DND-41 (cell line): ENCODE measurements at regions not wholly inside any gene's neighbourhood (a gene's known extent, or its start where the extent isn't known, plus 50 kb on each side); places are given as distances from the start of the nearest gene placed in this dataset.

Experiments used
- ATAC-seq: fragments of 200-7000 bp; cut with Tn5 transposase; 3 replicates; pipeline ENCODE4 v1.9.1; 2021; ENCODE audit warnings: low read depth; ENCODE audit not compliant: insufficient read depth
- DNase-seq: peaks from one replicate; pipeline ENCODE4 v3.0.0-alpha.2; 2020
- H2AFZ ChIP-seq: 2 replicates; pipeline ENCODE4 v1.6.0; 2012; ENCODE audit warnings: low read depth, low read length
- H3K27ac ChIP-seq: 2 replicates; pipeline ENCODE4 v1.5.1; 2012; ENCODE audit warnings: low read length, inconsistent platforms
- H3K27me3 ChIP-seq: fragments of 200-600 bp; sonication (generic); 2 replicates; pipeline ENCODE4 v1.6.0; 2012; ENCODE audit warnings: low read length, mild to moderate bottlenecking, inconsistent platforms; ENCODE audit not compliant: insufficient read depth, poor library complexity
- H3K36me3 ChIP-seq: 2 replicates; pipeline ENCODE4 v1.5.1; 2012; ENCODE audit warnings: low read length, inconsistent platforms; ENCODE audit not compliant: insufficient read depth
- H3K4me1 ChIP-seq: 2 replicates; pipeline ENCODE4 v1.5.1; 2012; ENCODE audit warnings: mild to moderate bottlenecking, low read length; ENCODE audit not compliant: insufficient read depth
- H3K4me2 ChIP-seq: 2 replicates; pipeline ENCODE4 v1.6.0; 2012; ENCODE audit warnings: mild to moderate bottlenecking, moderate library complexity, low read length, inconsistent platforms; ENCODE audit not compliant: insufficient read depth
- H3K4me3 ChIP-seq, 2 experiments: fragments of 200-600 bp in 1 of 2; shearing (Covaris generic) in 1 of 2; 2 replicates each; pipeline ENCODE4 v1.5.1; 2012 to 2016; ENCODE audit warnings: inconsistent platforms in 2 of 2, low read length in 2 of 2, mild to moderate bottlenecking in 2 of 2, low read depth in 1 of 2, moderate library complexity in 1 of 2
- H3K79me2 ChIP-seq: 2 replicates; pipeline ENCODE4 v1.6.0; 2012; ENCODE audit warnings: low read length, inconsistent platforms; ENCODE audit not compliant: insufficient read depth
- H3K9ac ChIP-seq: 2 replicates; pipeline ENCODE4 v1.6.0; 2012; ENCODE audit warnings: low read depth, mild to moderate bottlenecking, inconsistent platforms, low read length, moderate library complexity
- H3K9me3 ChIP-seq: 2 replicates; pipeline ENCODE4 v1.5.1; 2012; ENCODE audit warnings: low read length, moderate library complexity, mild to moderate bottlenecking, inconsistent platforms; ENCODE audit not compliant: insufficient read depth, severe bottlenecking
- H4K20me1 ChIP-seq: 2 replicates; pipeline ENCODE4 v1.6.0; 2012; ENCODE audit warnings: low read length; ENCODE audit not compliant: insufficient read depth
- CTCF ChIP-seq: IDR thresholded peaks from 2 replicates; pipeline ENCODE4 v1.5.1; 2012; ENCODE audit warnings: borderline replicate concordance, low read length, moderate library complexity, mild to moderate bottlenecking; ENCODE audit not compliant: poor library complexity, severe bottlenecking; ENCODE audit errors: extremely low read depth
- EZH2 ChIP-seq: IDR thresholded peaks from 3 replicates; pipeline ENCODE4 v1.6.1; 2012; ENCODE audit warnings: borderline replicate concordance, low read depth, mild to moderate bottlenecking, moderate library complexity, low read length, inconsistent platforms; ENCODE audit not compliant: severe bottlenecking

- no peak for TF ChIP-seq EZH2
- no peak for TF ChIP-seq CTCF
- no peaks in the 10 kb centered on the region for H3K27me3 ChIP-seq
- H3K9ac ChIP-seq, result no peak overlapping the region
- no peaks in the 10 kb centered on the region for H3K79me2 ChIP-seq
- H2AFZ ChIP-seq, result no peak overlapping the region
- no peak overlapping the region for H3K27ac ChIP-seq
- H3K4me2 ChIP-seq, result no peak overlapping the region
- DNase-seq (no peak), ATAC-seq (no peak)
- H4K20me1 ChIP-seq, result no peaks in the 10 kb centered on the region
- H3K4me3 ChIP-seq, result no peak overlapping the region
- H3K36me3 ChIP-seq, result no peaks in the 10 kb centered on the region
- no peaks in the 10 kb centered on the region for H3K9me3 ChIP-seq
- no peaks in the 10 kb centered on the region for H3K4me1 ChIP-seq
These were observed 271.1 kb upstream of the G2E3 start for GRCh38 chr14:30287579-30288445.

DNA sequence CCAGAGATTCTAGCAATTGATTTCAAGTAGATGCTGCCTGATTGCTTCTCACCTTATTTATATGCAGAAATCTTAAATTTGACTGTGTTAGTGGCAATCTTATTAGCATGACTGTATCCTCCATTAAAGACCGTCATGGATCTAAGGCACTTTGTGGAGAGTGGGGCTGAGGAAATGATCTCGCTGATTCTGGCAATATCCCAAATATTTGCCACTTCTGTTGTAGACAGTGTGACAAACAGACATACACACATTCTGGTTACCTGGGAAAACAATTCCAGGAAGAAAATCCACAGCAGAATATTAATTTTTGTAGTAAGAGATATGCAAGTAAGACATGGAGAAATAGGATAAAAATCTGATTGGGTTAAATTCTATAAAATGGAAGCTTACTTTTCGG lies 269.0 kb upstream of the G2E3 start:
- H3K36me3 ChIP-seq, result no peaks in the 10 kb centered on the region
- no peaks in the 10 kb centered on the region for H4K20me1 ChIP-seq
- no peaks in the 10 kb centered on the region for H3K4me1 ChIP-seq
- no peaks in the 10 kb centered on the region for H3K9me3 ChIP-seq
- no peak overlapping the region for H3K4me3 ChIP-seq
- H3K4me2 ChIP-seq, result no peak overlapping the region
- H3K79me2 ChIP-seq, result no peaks in the 10 kb centered on the region
- H3K9ac ChIP-seq, result no peak overlapping the region
- no peak overlapping the region for H2AFZ ChIP-seq
- TF ChIP-seq EZH2 (no peak), CTCF (no peak)
- H3K27ac ChIP-seq, result no peak overlapping the region
- no peak for ATAC-seq
- H3K27me3 ChIP-seq, result no peaks in the 10 kb centered on the region
- DNase-seq, result no peak

DNA sequence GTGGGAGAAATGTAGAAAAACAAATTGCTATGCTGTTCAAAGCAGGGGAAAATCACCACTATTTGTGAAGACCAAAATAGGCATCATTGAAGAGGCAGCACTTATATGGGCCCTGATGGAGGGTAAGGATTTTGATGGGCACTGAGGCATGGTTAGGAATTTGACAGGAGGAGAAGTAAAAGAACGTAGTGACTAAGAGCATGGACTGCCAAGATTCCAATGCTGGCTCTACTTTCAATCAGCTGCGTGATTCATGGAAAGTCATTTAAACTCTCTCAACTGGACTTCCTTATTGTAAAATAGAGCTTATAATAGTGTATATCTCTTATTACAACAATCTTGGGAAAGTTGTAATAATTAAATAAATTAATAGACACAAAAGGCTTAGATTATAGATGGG lies 267.7 kb upstream of the G2E3 start:
- H3K4me1 ChIP-seq, result no peaks in the 10 kb centered on the region
- DNase-seq (no peak), ATAC-seq (no peak)
- no peak overlapping the region for H3K27ac ChIP-seq
- no peaks in the 10 kb centered on the region for H3K27me3 ChIP-seq
- TF ChIP-seq CTCF (no peak), EZH2 (no peak)
- no peaks in the 10 kb centered on the region for H3K9me3 ChIP-seq
- H3K9ac ChIP-seq, result no peak overlapping the region
- H3K36me3 ChIP-seq, result no peaks in the 10 kb centered on the region
- H2AFZ ChIP-seq, result no peak overlapping the region
- H3K4me2 ChIP-seq, result no peak overlapping the region
- no peaks in the 10 kb centered on the region for H3K79me2 ChIP-seq
- H4K20me1 ChIP-seq, result no peaks in the 10 kb centered on the region
- H3K4me3 ChIP-seq, result no peak overlapping the region
